GM19351 (cell line): ENCODE measurements at regions not wholly inside any gene's neighbourhood (a gene's known extent, or its start where the extent isn't known, plus 50 kb on each side); places are given as distances from the start of the nearest gene placed in this dataset.

ENCODE experiments used
- ATAC-seq: cut with Tn5 transposase; IDR thresholded peaks from one replicate; pipeline ENCODE4 v1.9.1; 2021; ENCODE audit warnings: mild to moderate bottlenecking, moderate library complexity; ENCODE audit not compliant: unreplicated experiment

DNA sequence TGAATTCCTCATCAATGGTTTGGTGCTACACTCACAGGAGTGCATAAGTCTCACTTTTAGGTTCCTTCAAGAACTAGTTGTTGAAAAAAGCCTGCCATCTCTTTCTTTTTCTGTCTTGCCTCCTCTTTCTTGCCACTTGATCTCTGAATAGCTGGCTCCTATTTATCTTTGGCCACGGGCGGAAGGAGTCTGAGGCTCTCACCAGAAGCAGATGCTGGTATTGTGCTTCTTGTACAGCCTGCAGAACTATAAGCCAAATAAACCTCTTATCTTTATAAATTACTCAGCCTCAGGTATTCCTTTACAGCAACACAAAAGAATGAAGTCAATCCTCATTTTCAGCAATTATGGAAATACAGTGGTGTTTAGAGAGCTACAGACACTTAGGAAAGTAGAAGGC is 247.1 kb upstream of the PRR16 start:
- no peak for ATAC-seq

- no peak for ATAC-seq
These were observed 244.1 kb upstream of the PRR16 start for GRCh38 chr5:120219988-120220387.

DNA sequence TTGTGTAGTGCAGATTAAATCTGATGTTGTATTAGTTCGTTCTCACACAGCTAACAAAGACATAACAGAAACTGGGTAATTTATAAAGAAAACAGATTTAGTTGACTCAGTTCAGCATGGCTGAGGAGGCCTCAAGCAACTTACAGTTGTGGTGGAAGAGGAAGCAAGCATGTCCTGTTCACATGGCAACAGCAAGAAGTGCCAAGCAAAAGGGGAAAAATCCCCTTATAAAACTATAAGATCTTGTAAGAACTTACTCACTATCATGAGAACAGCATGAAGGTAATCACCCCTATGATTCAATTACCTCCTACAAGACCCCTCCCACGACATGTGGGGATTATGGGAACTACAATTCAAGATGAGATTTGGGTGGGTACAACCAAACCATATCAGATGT is 238.6 kb upstream of the PRR16 start:
- no peak for ATAC-seq

- ATAC-seq = peak; percentile 67
These were observed 235.7 kb upstream of the PRR16 start for GRCh38 chr5:120228262-120229031.

- ATAC-seq = no peak
These were observed 235.1 kb upstream of the PRR16 start for GRCh38 chr5:120229036-120229435.

DNA sequence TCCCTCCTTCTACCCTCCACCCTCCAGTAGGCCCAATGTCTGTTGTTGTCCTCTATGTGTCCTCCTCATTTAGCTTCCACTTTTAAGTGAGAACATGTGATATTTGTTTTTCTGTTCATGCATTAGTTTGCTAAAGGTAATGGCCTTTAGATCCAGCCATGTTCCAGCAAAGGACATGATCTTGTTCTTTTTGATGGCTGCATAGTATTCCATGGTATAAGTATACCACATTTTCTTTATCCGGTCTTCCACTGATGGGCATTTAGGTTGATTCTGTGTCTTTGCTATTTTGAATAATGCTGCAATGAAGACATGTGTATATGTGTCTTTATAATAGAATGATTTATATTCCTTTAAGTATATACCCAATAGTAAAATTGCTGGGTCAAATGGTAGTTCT is 232.5 kb upstream of the PRR16 start:
- ATAC-seq = no peak

DNA sequence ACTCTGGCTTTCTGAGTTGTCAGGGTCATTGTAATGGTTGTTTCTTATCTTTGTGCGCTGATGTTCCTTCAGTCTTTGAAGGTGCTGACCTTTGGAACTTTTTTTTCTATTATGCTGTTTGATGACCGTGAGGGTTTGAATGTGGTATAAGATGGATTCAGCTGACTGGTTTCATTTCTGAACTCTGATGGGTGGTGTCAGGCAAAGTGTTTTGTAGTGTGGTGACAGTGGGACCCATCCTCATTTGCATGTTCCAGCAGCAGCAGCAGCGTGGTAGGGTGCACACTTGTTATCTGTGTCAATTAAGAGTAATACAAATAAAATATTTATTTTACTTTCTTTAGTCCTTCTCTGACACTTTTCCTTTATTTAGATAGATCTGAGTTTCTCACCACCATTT is 227.7 kb upstream of the PRR16 start:
- peak; percentile 85 for ATAC-seq

- ATAC-seq = no peak
These were observed 225.0 kb upstream of the PRR16 start for GRCh38 chr5:120239086-120239485.

- ATAC-seq = no peak
These were observed 223.4 kb upstream of the PRR16 start for GRCh38 chr5:120240706-120241105.

DNA sequence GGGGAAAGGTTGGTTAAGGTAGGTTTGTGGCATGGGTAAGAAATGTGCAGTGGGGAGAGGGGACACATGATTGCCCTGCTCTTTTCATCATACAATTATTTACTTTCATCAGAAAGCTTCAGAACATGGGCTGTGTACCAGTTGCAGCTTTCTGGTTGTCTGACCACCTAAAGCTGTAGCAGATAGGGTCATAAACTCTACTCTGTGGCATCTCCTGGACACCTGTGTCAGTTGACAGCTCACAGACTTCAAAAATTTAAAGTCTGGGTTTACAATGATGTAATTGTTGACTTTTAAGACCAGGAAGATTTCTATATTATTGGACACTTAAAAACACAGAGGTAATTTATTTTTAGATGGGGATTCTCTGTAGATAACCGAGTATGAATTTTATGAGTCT is 222.7 kb upstream of the PRR16 start:
- ATAC-seq = no peak

GRCh38 chr5:120251898-120252297 is 212.2 kb upstream of the PRR16 start:
- no peak for ATAC-seq

GRCh38 chr5:120252839-120253238 is 211.3 kb upstream of the PRR16 start:
- no peak for ATAC-seq

DNA sequence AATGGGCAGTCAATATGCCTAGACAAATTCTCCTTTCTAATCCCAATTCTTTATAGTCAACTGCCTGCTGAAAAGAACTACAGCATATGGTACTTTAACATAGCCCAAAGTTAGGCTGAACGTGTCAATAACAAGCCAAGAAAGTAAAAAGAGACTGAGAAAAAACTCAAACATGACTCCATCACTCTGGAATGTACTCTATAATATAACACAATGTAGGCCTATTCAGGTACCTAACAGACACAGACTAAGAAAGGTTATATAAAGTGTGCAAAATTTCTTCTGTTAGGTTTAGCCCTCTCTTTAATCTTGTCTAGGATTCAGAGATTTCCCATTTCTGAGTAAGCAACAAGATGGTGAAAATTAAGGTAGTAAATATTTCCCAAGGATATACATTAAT is 209.7 kb upstream of the PRR16 start:
- ATAC-seq = no peak

GRCh38 chr5:120255214-120255613 is 208.9 kb upstream of the PRR16 start:
- no peak for ATAC-seq

DNA sequence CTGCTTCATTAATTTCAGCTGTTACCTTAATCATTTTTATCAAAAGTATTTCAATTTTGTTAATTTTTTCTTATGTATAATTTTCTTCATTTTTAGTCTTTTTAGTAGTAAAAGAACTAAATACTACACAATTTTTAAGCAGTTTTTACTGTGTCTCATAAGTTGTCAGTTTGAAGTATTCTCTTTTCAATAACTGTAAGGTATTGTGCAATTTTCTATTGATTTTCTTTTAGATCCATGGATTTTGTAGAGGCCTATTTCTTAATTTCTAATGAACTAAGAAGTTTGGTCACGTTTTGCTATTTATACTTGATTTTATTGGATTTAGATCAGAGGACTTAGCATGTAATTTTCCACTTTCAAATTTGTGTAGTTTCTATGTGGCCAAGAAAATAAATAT is 207.7 kb upstream of the PRR16 start:
- no peak for ATAC-seq

DNA sequence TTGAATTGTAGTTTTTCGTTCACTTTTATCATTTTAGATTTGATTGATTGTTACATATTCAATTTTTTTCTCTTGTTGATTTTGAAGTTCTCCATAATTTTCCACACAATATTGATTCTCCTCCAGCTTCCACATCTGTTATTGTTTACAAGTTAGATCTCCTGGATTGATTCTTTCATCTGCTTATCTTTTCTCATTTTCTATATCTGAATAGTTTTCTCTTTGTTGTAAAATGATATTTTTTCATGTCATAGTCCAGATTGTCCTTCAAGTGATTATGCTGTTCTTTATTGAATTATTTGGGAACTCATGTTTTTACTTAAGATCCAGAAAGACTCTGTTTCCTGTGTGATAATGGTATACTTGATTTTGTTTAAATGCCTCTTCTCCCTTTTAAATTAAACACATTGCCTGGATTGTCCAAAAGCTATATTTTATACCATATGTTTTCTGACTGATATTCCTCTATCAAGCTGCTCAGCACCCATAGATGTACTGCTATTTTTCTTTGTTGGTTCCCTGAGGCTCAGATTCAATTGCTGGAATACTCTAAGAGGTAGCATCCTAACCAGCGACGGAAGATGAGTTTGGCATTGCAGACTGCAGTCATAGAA is 206.6 kb upstream of the PRR16 start:
- ATAC-seq = no peak

DNA sequence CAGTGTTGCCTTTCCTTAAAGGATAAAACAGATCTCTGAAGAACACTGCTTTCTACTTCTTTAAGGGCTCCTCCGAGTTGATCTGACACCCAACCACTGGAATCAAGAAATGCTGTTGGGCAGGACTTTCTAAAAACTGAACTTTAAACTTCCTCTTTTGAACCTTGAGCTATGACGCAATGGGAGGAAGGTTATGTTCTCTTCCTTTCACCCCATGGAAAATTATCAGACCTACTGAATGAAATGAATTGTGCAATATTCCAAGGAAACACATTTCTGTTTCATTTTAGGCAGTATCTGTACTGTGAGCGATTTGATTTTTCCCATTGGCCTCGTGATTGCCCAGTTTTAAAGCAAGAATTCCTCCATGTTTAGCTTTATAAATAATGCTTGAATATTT is 206.0 kb upstream of the PRR16 start:
- peak; percentile 60 for ATAC-seq

GRCh38 chr5:120260651-120261050 is 203.4 kb upstream of the PRR16 start:
- ATAC-seq = no peak

DNA sequence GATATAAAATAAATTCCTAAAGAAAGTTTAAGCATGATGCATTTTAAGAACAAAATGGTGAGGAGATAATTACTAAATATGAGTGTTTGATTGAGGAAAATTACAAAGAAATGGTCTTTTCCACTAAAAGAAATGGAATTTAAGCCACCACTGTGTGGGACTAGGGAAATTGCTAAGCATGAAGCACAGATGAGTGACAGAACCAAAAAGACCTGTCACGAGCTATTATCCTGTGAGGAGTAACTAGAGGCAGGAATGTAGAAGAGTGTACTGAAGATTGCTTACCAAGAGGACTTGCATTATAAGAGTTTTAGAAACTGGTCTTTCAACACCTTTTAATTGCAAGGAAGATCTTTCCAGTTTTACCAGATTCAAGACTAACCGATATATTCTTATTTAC is 193.6 kb upstream of the PRR16 start:
- no peak for ATAC-seq

DNA sequence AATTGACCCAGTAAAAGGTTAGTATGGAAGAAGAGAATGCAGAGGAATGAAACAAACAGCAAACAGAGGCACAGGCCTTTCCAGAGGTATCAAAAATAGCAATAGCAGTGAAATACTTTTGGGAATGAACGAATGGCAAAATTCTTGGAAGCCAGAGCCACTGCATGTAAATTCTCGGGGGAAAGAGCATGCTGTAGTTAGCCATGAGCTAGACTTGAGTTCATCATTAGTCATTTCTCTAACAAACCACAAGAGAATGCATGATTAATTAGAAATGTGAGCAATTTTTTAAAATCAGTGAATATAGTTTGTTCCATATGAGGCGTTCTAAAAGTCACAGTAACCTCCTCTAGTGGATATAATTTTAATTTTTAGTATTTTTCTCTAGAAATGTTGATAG is 170.3 kb upstream of the PRR16 start:
- ATAC-seq = no peak

DNA sequence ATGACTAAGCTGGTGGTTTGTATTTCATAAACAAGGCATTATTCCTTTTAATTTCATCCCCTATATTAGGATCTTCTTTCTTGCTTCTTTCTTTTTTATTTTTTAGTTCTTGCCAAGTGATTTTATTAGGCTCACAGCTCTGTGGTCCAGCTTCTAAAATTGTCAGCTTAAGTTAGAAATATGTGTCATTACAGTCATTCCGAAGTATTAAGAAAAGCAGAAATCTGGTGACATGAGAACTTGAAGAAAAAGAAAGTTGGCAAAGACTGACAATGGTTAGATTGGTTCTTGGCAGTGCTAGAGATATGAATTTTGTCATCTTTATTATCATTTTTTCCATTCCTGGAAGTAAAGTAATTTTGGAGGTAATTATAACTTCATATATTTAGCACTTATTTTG is 166.5 kb upstream of the PRR16 start:
- ATAC-seq = no peak

GRCh38 chr5:120298981-120299380 is 165.1 kb upstream of the PRR16 start:
- ATAC-seq = no peak

DNA sequence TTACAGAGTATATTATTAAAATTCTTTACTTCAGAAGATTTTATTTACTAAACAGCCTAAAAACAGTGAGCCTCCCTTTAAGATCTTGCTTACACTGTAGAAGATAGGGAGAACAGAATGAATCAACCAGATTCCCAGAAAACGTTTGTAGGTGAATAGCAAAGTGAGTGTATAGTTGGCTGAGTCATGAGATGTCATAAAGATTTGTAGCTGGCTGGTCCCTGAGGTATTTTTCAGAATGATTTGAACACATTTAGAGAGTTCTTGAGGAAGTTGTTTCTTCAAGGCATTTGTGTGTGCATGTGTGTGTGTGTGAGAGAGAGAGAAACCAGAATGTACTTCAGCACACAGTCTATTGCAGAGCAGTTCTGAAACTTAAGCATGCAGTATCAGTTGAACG is 159.4 kb upstream of the PRR16 start:
- ATAC-seq = no peak
